K562 (cell line): ENCODE measurements at regions not wholly inside any gene's neighbourhood (a gene's known extent, or its start where the extent isn't known, plus 50 kb on each side); places are given as distances from the start of the nearest gene placed in this dataset.

Experiments
- REST ChIP-seq, 2 experiments: fragments of 450-650 bp; formaldehyde crosslinking in 1 of 2; IDR thresholded peaks; 2 replicates each; pipeline versions ENCODE4 v1.4.0 to v1.6.1; 2014 to 2020; ENCODE audit warnings: mild to moderate bottlenecking in 2 of 2, borderline replicate concordance in 1 of 2, low read depth in 1 of 2
- TF ChIP-seq, protein P1 (sequence below): fragments of 250-450 bp; sonication (Bioruptor Pico); IDR thresholded peaks from 2 replicates; pipeline ENCODE4 v1.5.0; 2021; ENCODE audit warnings: mild to moderate bottlenecking, borderline replicate concordance
- TF ChIP-seq, protein P2 (sequence below): sonication (generic); formaldehyde crosslinking; IDR thresholded peaks from 2 replicates; pipeline ENCODE4 v1.9.0; 2022; ENCODE audit warnings: mild to moderate bottlenecking, missing genetic modification reagents

GRCh38 chr3:168266335-168266734 lies 170.6 kb upstream of the GOLIM4 start:
- TF ChIP-seq, protein P1, sequence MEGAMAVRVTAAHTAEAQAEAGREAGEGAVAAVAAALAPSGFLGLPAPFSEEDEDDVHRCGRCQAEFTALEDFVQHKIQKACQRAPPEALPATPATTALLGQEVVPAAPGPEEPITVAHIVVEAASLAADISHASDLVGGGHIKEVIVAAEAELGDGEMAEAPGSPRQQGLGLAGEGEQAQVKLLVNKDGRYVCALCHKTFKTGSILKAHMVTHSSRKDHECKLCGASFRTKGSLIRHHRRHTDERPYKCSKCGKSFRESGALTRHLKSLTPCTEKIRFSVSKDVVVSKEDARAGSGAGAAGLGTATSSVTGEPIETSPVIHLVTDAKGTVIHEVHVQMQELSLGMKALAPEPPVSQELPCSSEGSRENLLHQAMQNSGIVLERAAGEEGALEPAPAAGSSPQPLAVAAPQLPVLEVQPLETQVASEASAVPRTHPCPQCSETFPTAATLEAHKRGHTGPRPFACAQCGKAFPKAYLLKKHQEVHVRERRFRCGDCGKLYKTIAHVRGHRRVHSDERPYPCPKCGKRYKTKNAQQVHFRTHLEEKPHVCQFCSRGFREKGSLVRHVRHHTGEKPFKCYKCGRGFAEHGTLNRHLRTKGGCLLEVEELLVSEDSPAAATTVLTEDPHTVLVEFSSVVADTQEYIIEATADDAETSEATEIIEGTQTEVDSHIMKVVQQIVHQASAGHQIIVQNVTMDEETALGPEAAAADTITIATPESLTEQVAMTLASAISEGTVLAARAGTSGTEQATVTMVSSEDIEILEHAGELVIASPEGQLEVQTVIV (CRISPR knock-in tag), result no peak
- TF ChIP-seq REST (IDR thresholded peaks at IDR 0.05; ENCODE audit: borderline replicate concordance), result no peak
- TF ChIP-seq REST (CRISPR knock-in tag; IDR thresholded peaks at IDR 0.05; ENCODE audit: low read depth), result no peak
- TF ChIP-seq, protein P2, sequence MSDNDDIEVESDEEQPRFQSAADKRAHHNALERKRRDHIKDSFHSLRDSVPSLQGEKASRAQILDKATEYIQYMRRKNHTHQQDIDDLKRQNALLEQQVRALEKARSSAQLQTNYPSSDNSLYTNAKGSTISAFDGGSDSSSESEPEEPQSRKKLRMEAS, result no peak
